ENCODE measurements at regions not wholly inside any gene's neighbourhood (a gene's known extent, or its start where the extent isn't known, plus 50 kb on each side); places are given as distances from the start of the nearest gene placed in this dataset.

DNA sequence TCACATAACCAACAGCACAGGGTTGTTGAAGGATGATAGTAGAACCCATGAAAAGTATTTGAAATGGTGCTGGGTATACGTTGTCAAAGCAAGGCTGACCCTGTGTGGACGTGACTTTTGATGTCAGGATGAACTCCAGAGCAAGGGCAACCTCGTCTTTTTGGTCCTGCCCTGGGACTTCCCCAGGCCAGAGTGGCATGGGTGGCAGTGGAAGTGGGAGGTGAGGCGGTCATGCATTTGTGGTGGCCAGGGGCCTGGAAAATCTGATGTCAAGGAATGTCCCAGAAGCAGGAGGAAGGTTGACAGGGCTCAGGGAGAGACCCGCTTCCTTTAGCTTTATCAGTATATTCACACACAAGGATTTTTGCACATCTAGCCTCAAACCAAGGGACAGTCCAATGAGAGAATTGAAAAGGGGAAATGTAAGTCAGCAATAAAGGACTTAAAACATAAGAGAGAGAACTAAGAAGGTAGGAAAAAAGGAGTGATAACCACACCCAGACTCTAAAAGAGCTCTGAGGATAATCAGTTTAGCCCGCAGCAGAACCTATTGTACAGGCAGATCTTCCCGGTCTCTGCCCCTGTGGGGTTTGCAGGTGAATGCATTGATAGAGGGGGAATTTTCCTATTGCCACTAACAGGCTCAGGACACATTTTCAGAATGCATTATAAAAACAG lies 98.8 kb upstream of the HDGFL1 start:
- Histone ChIP-seq H3K27me3 (replicated peaks; ENCODE audit: insufficient read depth) (no peaks in the 10 kb centered on the region), H3K36me3 (ENCODE audit: low read depth) (no peaks in the 10 kb centered on the region), H3K27ac (no peak overlapping the region), H3K9me2 (ENCODE audit: insufficient read depth) (no peaks in the 10 kb centered on the region), H3K9ac (no peak overlapping the region), H2AFZ (no peak overlapping the region), H4K20me1 (ENCODE audit: insufficient read depth) (no peaks in the 10 kb centered on the region), H3K4me1 (ENCODE audit: insufficient read depth) (peaks cover 5% of the 10 kb centered on the region; the same call in 1 of the 2 replicates), H3K4me2 (ENCODE audit: unreplicated experiment) (no peak overlapping the region), H3K9me3 (ENCODE audit: low read depth) (no peaks in the 10 kb centered on the region), H3K79me2 (ENCODE audit: insufficient read depth) (no peaks in the 10 kb centered on the region), H3K4me3 (no peak overlapping the region), H3F3A (ENCODE audit: insufficient read depth) (no peaks in the 10 kb centered on the region)
- 42% methylated on average over 7 of the region's 7 CpGs for WGBS, 2 experiments (ENCODE audit: low coverage in 1 of 2, low lambda C conversion rate in 2 of 2, missing lambda C conversion rate in 2 of 2)
- in situ Hi-C loops (cut with MboI) = no loop called here
- DNase-seq = no peak
- TF ChIP-seq EZH2 (IDR thresholded peaks at IDR 0.05; ENCODE audit: insufficient read depth, poor library complexity, severe bottlenecking) (no peak), EZH2phosphoT487 (IDR thresholded peaks at IDR 0.05; ENCODE audit: insufficient read depth, low read depth) (no peak)

DNA sequence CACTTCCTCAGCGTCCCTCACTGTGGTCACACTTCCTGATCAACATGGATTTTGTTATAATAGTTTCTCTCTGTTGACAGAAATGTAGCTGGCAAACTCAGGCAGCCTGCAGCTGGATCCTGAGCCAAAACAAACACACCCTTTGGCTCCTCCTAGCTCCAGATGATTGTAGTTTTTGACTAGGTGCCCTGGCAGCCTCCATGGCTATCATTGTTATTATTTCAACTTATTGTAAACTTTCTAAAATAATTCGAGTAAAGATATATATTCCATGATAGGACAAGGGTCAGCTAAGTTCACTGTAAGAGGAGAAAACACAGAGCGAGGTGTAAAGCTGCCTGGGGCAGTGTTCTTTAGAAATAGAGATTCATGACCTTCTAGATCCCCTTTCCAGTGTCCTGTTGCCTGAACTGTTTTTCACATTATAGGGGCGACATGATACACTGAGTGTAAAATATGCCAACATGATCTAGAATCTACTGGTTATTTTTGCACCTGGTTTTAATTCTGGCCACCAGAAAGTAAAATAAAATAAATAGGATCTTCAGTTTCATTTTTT lies 98.2 kb upstream of the HDGFL1 start:
- no peaks in the 10 kb centered on the region for H3F3A ChIP-seq (ENCODE audit: insufficient read depth)
- no peaks in the 10 kb centered on the region for H3K79me2 ChIP-seq (ENCODE audit: insufficient read depth)
- H3K27ac ChIP-seq = no peak overlapping the region
- no peaks in the 10 kb centered on the region for H3K36me3 ChIP-seq (ENCODE audit: low read depth)
- 16% methylated on average over 4 of the region's 4 CpGs for WGBS, 2 experiments (ENCODE audit: low coverage in 1 of 2, low lambda C conversion rate in 2 of 2, missing lambda C conversion rate in 2 of 2)
- peak; percentile 38 for DNase-seq
- no peak overlapping the region for H3K4me3 ChIP-seq
- peaks cover 5% of the 10 kb centered on the region; the same call in 1 of the 2 replicates for H3K4me1 ChIP-seq (ENCODE audit: insufficient read depth)
- H3K9me3 ChIP-seq (ENCODE audit: low read depth) = no peaks in the 10 kb centered on the region
- no peaks in the 10 kb centered on the region for H3K27me3 ChIP-seq (replicated peaks; ENCODE audit: insufficient read depth)
- no peak overlapping the region for H2AFZ ChIP-seq
- H3K4me2 ChIP-seq (ENCODE audit: unreplicated experiment) = no peak overlapping the region
- in situ Hi-C loops (cut with MboI) = no loop called here
- H4K20me1 ChIP-seq (ENCODE audit: insufficient read depth) = no peaks in the 10 kb centered on the region
- H3K9ac ChIP-seq = no peak overlapping the region
- TF ChIP-seq EZH2phosphoT487 (IDR thresholded peaks at IDR 0.05; ENCODE audit: insufficient read depth, low read depth) (no peak), EZH2 (IDR thresholded peaks at IDR 0.05; ENCODE audit: insufficient read depth, poor library complexity, severe bottlenecking) (no peak)
- H3K9me2 ChIP-seq (ENCODE audit: insufficient read depth) = no peaks in the 10 kb centered on the region

DNA sequence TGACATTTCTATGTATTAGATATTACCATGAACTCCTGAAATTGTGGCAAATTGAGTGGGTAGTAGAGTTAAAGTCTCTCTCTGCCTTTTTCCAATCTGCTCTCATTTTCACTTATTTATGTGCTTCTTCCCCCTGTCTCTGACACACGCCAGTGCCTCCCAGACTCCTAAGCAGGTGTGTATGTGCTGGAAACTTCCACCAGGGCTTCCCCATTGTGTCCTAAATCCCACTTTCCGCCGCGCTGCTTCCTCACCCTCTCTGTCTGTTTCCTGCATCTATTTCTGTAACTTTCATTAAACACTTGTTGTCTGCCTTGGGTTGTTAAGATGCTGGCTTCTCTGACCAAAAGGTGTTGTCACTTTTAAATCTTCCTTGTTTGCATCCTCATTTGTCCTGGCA lies 97.6 kb upstream of the HDGFL1 start:
- in situ Hi-C loops (cut with MboI) = no loop called here
- TF ChIP-seq EZH2 (IDR thresholded peaks at IDR 0.05; ENCODE audit: insufficient read depth, poor library complexity, severe bottlenecking) = no peak
- no peak for TF ChIP-seq EZH2phosphoT487 (IDR thresholded peaks at IDR 0.05; ENCODE audit: insufficient read depth, low read depth)
- no peaks in the 10 kb centered on the region for H4K20me1 ChIP-seq (ENCODE audit: insufficient read depth)
- no peak overlapping the region for H3K4me3 ChIP-seq
- H3K9me3 ChIP-seq (ENCODE audit: low read depth) = no peaks in the 10 kb centered on the region
- no peak overlapping the region for H3K4me2 ChIP-seq (ENCODE audit: unreplicated experiment)
- no peaks in the 10 kb centered on the region for H3K36me3 ChIP-seq (ENCODE audit: low read depth)
- H2AFZ ChIP-seq = no peak overlapping the region
- H3F3A ChIP-seq (ENCODE audit: insufficient read depth) = no peaks in the 10 kb centered on the region
- DNase-seq = no peak
- 77 to 86% methylated on average over 4 of the region's 4 CpGs for WGBS, 2 experiments (ENCODE audit: low coverage in 1 of 2, low lambda C conversion rate in 2 of 2, missing lambda C conversion rate in 2 of 2)
- no peak overlapping the region for H3K9ac ChIP-seq
- no peaks in the 10 kb centered on the region for H3K79me2 ChIP-seq (ENCODE audit: insufficient read depth)
- no peaks in the 10 kb centered on the region for H3K27me3 ChIP-seq (replicated peaks; ENCODE audit: insufficient read depth)
- H3K9me2 ChIP-seq (ENCODE audit: insufficient read depth) = no peaks in the 10 kb centered on the region
- no peak overlapping the region for H3K27ac ChIP-seq
- H3K4me1 ChIP-seq (ENCODE audit: insufficient read depth) = peaks cover 5% of the 10 kb centered on the region; the same call in 1 of the 2 replicates

GRCh38 chr6:22473991-22474682 lies 95.2 kb upstream of the HDGFL1 start:
- Histone ChIP-seq H3K9ac (no peak overlapping the region), H3F3A (ENCODE audit: insufficient read depth) (no peaks in the 10 kb centered on the region), H3K36me3 (ENCODE audit: low read depth) (no peaks in the 10 kb centered on the region), H3K27ac (no peak overlapping the region), H3K4me1 (ENCODE audit: insufficient read depth) (peaks cover 5% of the 10 kb centered on the region; the same call in 1 of the 2 replicates), H3K9me2 (ENCODE audit: insufficient read depth) (no peaks in the 10 kb centered on the region), H2AFZ (no peak overlapping the region), H3K4me2 (ENCODE audit: unreplicated experiment) (no peak overlapping the region), H3K9me3 (ENCODE audit: low read depth) (no peaks in the 10 kb centered on the region), H3K4me3 (no peak overlapping the region), H4K20me1 (ENCODE audit: insufficient read depth) (no peaks in the 10 kb centered on the region), H3K27me3 (replicated peaks; ENCODE audit: insufficient read depth) (no peaks in the 10 kb centered on the region), H3K79me2 (ENCODE audit: insufficient read depth) (no peaks in the 10 kb centered on the region)
- in situ Hi-C loops (cut with MboI) = no loop called here
- no peak for TF ChIP-seq EZH2 (IDR thresholded peaks at IDR 0.05; ENCODE audit: insufficient read depth, poor library complexity, severe bottlenecking)
- TF ChIP-seq EZH2phosphoT487 (IDR thresholded peaks at IDR 0.05; ENCODE audit: insufficient read depth, low read depth) = no peak
- WGBS, 2 experiments (ENCODE audit: low coverage in 1 of 2, low lambda C conversion rate in 2 of 2, missing lambda C conversion rate in 2 of 2) = 65% methylated on average over 7 of the region's 7 CpGs
- no peak for DNase-seq

All from GM23248 (cell line).